Stimulated activated CD4-positive, alpha-beta T cell treated with anti-CD3 and anti-CD28 coated beads, Interleukin-2, amount 100 ng/mL, for 24 hours (primary cell): ENCODE measurements at regions not wholly inside any gene's neighbourhood (a gene's known extent, or its start where the extent isn't known, plus 50 kb on each side); places are given as distances from the start of the nearest gene placed in this dataset.
"Not testable (repeated sequence)": the region's sequence is repeated elsewhere in the genome, so short reads cannot be mapped to it uniquely, and the experiment has no call there.

Experiments used
- DNase-seq, 2 donors: peaks; one replicate each; pipeline ENCODE4 v3.0.0-alpha.2; 2020

- no peak for DNase-seq
These were observed 159.3 kb upstream of the LCORL start for GRCh38 chr4:18180892-18181291.

- DNase-seq = no peak
These were observed 158.6 kb upstream of the LCORL start for GRCh38 chr4:18180122-18180521.

- DNase-seq = no peak
These were observed 150.3 kb upstream of the LCORL start for GRCh38 chr4:18171896-18172295.

DNA sequence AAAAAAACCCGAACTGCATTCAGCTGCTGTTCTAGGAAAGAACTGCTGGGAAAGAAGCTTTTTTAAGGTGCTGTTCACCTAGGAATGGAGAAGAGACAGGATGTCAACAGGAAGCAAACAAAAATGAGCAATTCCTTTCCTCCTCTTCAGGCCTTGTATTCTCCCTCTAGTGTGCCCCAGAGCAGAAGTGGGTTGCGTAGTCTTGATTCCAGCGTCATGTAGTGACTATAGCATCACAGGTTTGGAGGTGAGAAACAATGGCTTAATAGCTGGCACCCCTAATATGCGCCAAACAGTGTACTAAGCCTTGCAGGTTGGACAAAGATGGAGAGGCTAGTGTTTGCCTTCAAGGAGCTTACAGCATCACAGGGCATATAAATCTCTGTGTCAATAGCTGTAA, 146.3 kb upstream of the LCORL start:
- no peak for DNase-seq

- DNase-seq = no peak
These were observed 145.4 kb upstream of the LCORL start for GRCh38 chr4:18166925-18167324.

DNA sequence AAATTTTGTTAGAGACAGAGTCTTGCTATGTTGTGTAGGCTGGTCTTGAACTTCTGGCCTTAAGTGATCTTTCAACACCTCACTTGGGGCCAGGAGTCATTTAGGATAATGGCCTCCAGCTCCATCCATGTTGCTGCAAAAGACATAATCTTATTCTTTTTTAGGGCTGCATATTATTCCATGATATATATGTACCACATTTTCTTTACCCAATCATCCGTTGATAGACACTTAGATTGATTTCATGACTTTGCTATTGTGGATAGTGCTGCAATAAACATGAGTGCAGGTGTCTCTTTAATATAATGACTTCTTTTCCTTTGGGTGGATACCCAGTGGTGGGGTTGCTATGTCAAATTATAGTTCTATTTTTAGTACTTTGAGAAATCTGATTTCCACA, 140.9 kb upstream of the LCORL start:
- no peak for DNase-seq

DNA sequence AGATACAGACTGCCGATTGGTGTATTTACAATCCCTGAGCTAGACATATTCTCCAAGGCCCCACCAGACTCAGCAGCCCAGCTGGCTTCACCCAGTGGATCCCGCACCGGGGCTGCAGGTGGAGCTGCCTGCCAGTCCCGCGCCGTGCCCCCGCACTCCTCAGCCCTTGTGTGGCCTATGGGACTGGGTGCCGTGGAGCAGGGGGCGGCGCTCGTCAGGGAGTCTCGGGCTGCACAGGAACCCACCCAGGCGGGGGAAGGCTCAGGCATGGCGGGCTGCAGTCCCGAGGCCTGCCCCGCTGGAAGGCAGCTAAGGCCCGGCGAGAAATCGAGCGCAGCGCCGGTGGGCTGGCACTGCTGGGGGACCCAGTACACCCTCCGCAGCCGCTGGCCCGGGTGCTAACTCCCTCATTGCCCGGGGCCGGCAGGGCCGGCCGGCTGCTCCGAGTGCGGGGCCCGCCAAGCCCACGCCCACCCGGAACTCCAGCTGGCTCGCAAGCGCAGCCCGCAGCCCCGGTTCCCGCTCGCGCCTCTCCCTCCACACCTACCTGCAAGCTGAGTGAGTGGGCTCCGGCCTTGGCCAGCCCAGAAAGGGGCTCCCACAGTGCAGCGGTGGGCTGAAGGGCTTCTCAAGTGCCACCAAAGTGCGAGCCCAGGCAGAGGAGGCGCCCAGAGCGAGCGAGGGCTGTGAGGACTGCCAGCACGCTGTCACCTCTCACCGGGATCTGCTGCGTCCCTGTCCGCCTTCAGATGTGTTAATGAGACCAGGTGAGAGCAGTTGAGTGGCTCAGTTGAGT, 137.8 kb upstream of the LCORL start:
- DNase-seq = not testable (repeated sequence)

GRCh38 chr4:18155067-18156041, 133.8 kb upstream of the LCORL start:
- no peak for DNase-seq

DNA sequence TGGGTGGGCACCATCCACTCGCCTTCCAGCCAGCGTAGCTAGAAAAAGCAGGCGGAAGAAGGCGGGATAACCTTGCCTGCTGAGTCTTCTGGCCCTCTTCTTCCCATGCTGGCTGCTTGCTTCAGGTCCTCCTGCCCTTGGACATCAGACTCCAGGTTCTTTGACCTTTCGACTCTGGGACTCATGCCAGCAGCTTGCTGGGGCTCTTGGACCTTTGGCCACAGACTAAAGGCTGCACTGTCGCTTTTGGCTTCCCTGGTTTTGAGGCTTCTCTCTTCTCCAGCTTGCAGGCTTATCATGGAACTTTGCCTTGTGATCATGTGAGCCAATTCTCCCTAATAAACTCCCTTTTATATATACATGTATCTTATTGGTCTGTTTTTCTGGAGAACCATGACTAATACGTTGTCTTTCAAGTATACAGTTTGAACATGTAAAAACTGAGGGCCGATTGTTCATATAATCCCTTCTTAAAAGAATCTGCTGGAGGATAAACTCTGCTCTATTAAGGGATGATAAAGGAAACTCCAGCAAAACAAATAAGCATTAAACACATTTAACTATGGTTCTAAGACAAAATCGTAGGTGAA, 116.6 kb upstream of the LCORL start:
- DNase-seq = no peak

GRCh38 chr4:18134111-18134510, 112.6 kb upstream of the LCORL start:
- DNase-seq = no peak

DNA sequence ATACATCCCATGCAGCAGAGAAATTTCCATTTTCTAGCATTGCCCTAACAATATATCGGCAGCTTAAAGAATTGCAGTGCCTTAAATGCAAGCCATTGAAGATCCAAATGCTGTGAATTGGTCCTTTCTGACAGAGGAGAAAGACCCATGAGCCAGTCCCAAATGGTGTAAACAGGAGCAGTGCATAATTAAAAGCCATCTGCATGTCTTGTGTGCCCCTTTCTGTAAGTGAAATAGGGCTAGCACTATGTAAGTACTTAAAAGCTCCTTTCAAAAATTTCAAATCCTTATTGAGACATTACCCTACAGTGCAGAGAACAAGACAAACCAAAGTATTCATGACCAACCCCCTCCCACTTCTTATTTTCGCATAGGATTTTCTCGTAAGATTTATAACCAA, 108.7 kb upstream of the LCORL start:
- no peak for DNase-seq

DNA sequence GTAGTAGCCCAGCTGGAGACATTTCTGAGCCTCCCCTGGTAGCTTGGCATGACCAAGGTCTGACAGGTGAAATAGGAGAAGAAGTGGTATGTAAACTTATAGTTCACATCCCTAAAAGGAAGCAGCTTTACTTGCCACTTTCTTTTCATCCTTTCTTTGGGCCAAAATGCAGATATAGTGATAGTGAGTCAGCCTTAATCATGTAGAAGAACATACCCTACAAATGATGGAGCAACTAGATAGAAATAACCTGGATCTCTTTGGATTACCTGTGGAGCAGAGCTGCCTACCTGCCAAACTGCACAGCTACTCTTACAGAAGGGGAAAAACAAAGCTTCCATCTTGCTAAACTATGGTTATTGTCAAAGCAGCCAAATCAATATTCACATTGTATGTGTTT, 106.7 kb upstream of the LCORL start:
- DNase-seq = no peak

DNA sequence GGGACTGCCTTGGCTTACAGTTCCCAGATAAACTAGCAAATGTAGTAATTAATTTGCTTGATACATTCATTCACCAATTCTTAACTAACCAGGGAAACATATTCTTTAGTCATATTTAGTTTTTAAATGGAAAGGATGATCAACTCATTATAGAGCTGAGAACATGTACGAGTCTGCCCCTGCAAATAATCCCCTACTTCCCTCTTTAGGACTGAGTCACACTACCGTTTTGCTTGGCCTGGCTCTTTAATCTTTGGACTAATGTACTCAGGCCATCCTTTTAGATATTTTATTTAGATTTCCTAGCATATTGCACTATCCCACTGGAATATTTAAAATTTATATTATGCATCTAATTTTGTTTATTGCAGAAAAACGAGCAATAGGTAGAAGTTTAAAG, 105.5 kb upstream of the LCORL start:
- DNase-seq = no peak

GRCh38 chr4:18113710-18114331, 92.3 kb upstream of the LCORL start:
- no peak for DNase-seq

- DNase-seq = no peak
These were observed 89.5 kb upstream of the LCORL start for GRCh38 chr4:18111081-18111480.

DNA sequence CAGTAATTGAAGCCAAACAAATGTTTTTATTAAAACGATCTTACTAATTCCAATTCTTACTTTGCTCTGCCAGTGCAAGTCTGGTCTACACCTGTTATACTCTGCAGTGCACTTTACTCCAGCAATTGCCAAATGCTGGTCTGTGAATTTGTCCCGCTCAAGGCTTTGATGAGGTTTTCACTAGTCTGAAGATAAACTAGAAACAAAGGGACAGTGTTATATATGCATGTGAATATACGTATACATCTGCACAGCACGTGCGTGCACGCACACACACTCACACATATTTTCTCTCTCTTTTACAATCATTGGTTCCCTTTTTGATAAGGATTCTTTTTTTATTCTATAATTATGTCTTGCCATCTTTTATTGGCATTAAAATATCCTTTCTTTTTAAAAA, 88.5 kb upstream of the LCORL start:
- DNase-seq = no peak

GRCh38 chr4:18109676-18110075, 88.1 kb upstream of the LCORL start:
- DNase-seq = no peak

GRCh38 chr4:18107848-18108528, 86.4 kb upstream of the LCORL start:
- DNase-seq = not testable (repeated sequence)

DNA sequence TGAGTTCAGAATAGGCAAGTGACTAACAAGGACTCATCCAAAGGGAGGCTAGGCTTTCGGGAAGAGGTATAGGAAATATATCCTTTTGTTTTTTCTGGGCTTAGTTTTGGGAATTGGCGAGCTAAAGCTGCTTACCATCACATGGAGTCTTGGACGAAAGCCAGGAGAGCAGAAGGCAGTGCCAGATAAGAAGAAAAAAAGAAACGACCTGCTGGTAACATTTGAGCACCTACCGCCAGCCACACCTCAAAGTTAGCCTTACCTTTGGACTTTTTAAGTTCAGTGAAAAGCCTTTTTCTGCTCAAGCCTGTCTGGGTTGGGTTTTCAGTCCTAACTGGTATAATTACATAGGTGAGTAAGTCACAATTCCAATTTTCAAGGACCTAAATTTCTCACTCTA, 85.1 kb upstream of the LCORL start:
- no peak for DNase-seq

DNA sequence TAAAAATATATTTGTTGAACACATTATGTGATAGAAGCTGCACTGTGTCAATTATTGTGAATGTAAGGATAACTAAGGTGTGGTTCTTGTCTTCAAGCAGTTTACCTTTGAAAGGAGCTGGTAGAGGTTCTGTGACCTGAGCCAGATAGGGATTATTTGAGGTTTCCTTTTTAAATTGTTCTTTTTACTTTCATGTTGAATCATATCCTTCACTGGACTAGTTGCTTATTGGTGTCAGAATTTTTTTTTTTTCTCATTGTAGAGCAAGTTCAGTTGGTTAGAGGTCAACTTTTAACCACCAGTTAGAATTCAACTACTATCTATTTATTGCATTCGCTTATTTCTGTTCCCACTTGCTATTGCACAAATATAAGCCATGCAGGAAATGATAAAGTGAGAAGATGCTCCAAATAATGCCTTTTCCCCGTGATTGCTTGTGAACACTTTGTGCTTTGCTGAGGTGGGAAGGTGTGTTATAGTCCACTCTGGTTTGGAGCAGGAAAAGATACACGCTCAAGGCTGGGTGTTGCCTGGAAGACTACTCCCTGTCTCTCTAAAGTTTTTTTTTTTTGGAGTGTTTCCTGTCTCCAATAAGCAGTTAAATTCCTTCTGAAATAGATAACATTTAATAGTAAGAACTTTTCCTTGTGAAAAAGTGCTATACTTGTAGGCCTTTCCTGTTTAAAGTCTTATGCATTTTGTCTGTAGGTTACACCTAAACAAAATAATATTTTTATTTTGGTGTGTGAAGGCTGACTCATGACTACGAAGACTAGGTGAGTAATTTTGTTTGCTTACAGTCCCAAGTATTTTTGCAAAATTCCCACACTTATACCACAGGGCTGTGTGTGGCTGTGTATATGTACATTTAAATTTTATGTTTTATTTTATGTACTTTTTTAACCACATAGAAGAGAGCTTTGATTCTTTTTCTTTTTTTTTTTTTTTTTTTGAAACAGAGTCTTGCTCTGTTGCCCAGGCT, 83.8 kb upstream of the LCORL start:
- no peak for DNase-seq

GRCh38 chr4:18103876-18104605, 82.5 kb upstream of the LCORL start:
- no peak for DNase-seq
